ENCODE measurements at regions not wholly inside any gene's neighbourhood (a gene's known extent, or its start where the extent isn't known, plus 50 kb on each side); places are given as distances from the start of the nearest gene placed in this dataset.

GRCh38 chr6:131408811-131409210 is 164.2 kb upstream of the ARG1 start:
- TF ChIP-seq CTCF (conservative IDR thresholded peaks at IDR 0.05; ENCODE audit: low read depth, low read length): no peak
- DNase-seq (ENCODE audit: low read depth): no peak
- H3K4me3 ChIP-seq (ENCODE audit: low read depth, low read length): no peak overlapping the region

- TF ChIP-seq CTCF (conservative IDR thresholded peaks at IDR 0.05; ENCODE audit: low read depth, low read length): no peak
- DNase-seq (ENCODE audit: low read depth): no peak
- no peak overlapping the region for H3K4me3 ChIP-seq (ENCODE audit: low read depth, low read length)
These were observed 162.2 kb upstream of the ARG1 start for GRCh38 chr6:131410785-131411184.

GRCh38 chr6:131412960-131413830 is 159.8 kb upstream of the ARG1 start:
- no peak for TF ChIP-seq CTCF (conservative IDR thresholded peaks at IDR 0.05; ENCODE audit: low read depth, low read length)
- H3K4me3 ChIP-seq (ENCODE audit: low read depth, low read length): no peak overlapping the region
- no peak for DNase-seq (ENCODE audit: low read depth)

GRCh38 chr6:131413831-131414191 is 159.2 kb upstream of the ARG1 start:
- TF ChIP-seq CTCF (conservative IDR thresholded peaks at IDR 0.05; ENCODE audit: low read depth, low read length): no peak
- H3K4me3 ChIP-seq (ENCODE audit: low read depth, low read length): no peak overlapping the region

GRCh38 chr6:131414956-131415355 is 158.1 kb upstream of the ARG1 start:
- no peak overlapping the region for H3K4me3 ChIP-seq (ENCODE audit: low read depth, low read length)
- DNase-seq (ENCODE audit: low read depth): no peak
- TF ChIP-seq CTCF (conservative IDR thresholded peaks at IDR 0.05; ENCODE audit: low read depth, low read length): no peak

More at GRCh38 chr6:131413831-131414191, 159.2 kb upstream of the ARG1 start:
- DNase-seq (ENCODE audit: low read depth): no peak

- TF ChIP-seq CTCF (conservative IDR thresholded peaks at IDR 0.05; ENCODE audit: low read depth, low read length): no peak
- H3K4me3 ChIP-seq (ENCODE audit: low read depth, low read length): no peak overlapping the region
These were observed 154.6 kb upstream of the ARG1 start for GRCh38 chr6:131418441-131418840.

GRCh38 chr6:131419702-131420101 is 153.3 kb upstream of the ARG1 start:
- no peak for DNase-seq (ENCODE audit: low read depth)
- no peak overlapping the region for H3K4me3 ChIP-seq (ENCODE audit: low read depth, low read length)
- TF ChIP-seq CTCF (conservative IDR thresholded peaks at IDR 0.05; ENCODE audit: low read depth, low read length): no peak

More at GRCh38 chr6:131418441-131418840, 154.6 kb upstream of the ARG1 start:
- DNase-seq (ENCODE audit: low read depth): no peak

Data from choroid plexus epithelial cell (primary cell).